ENCODE measurements at regions not wholly inside any gene's neighbourhood (a gene's known extent, or its start where the extent isn't known, plus 50 kb on each side); places are given as distances from the start of the nearest gene placed in this dataset.

GRCh38 chr12:76156726-76157125, 72.2 kb upstream of the NAP1L1 start:
- Histone ChIP-seq H4K20me1 (ENCODE audit: control insufficient read depth, insufficient read depth, low read length, poor library complexity, severe bottlenecking) (no peaks in the 10 kb centered on the region), H3K79me2 (ENCODE audit: control insufficient read depth, insufficient read depth, low read length) (no peaks in the 10 kb centered on the region), H3K36me3 (replicated peaks in 1 of 2; ENCODE audit: control extremely low read depth in 1 of 2, control insufficient read depth in 1 of 2, extremely low read depth in 1 of 2, insufficient read depth in 2 of 2, low read length in 1 of 2) (no peaks in the 10 kb centered on the region), H3K9me3 (ENCODE audit: control extremely low read depth in 1 of 3, control insufficient read depth in 2 of 3, insufficient read depth in 1 of 3, low read length in 2 of 3) (no peaks in the 10 kb centered on the region), H3K4me3 (ENCODE audit: control extremely low read depth in 1 of 5, extremely low read depth in 1 of 5, insufficient read depth in 1 of 5, low read depth in 2 of 5, low read length in 4 of 5) (no peak overlapping the region), H2AFZ (ENCODE audit: insufficient read depth, low read depth, low read length, poor library complexity, severe bottlenecking) (no peak overlapping the region), H3K9ac (ENCODE audit: low read length) (no peak overlapping the region), H3K27me3 (replicated peaks in 1 of 4; ENCODE audit: control extremely low read depth in 1 of 4, control insufficient read depth in 3 of 4, insufficient read depth in 4 of 4, low read length in 3 of 4) (no peaks in the 10 kb centered on the region), H3K27ac (ENCODE audit: low read length in 2 of 2) (no peak overlapping the region), H3K4me1 (ENCODE audit: control insufficient read depth in 2 of 2, insufficient read depth in 2 of 2, low read length in 2 of 2) (peaks cover 18 to 25% of the 10 kb centered on the region in 2 donors), H3K4me2 (replicated peaks; ENCODE audit: low read depth, low read length, poor library complexity, severe bottlenecking) (no peak overlapping the region)
- no peak overlapping the region for H3K4me3 Mint-ChIP-seq
- H3K27ac Mint-ChIP-seq: no peak overlapping the region
- intact Hi-C loops (cut with micrococcal nuclease): loop anchor here (5.0 to 10.0 kb wide), 2 partner anchors 191 to 632 kb away; partner anchors contain the start of gene BBS10
- CTCF ChIA-PET: interaction anchor here (0.8 to 1.0 kb wide), 3 partner anchors 8 to 70 kb away, joined by 3 to 5 read pairs (median 3); no protein-coding TSS in a partner anchor
- POLR2A ChIA-PET: no interaction called here
- no peak for ATAC-seq (ENCODE audit: low read depth)
- H3K9me3 Mint-ChIP-seq (ENCODE audit: insufficient read depth): no peaks in the 10 kb centered on the region
- H3K4me1 Mint-ChIP-seq: peaks cover 34% of the 10 kb centered on the region
- no peaks in the 10 kb centered on the region for H3K27me3 Mint-ChIP-seq
- no peak for TF ChIP-seq EZH2 (IDR thresholded peaks at IDR 0.05; ENCODE audit: borderline replicate concordance, insufficient read depth, low read depth, low read length, poor library complexity, severe bottlenecking)
- no peak for TF ChIP-seq CTCF (IDR thresholded peaks at IDR 0.05)
- DNase-seq: no peak

GRCh38 chr12:76156314-76156713, 71.8 kb upstream of the NAP1L1 start:
- intact Hi-C loops (cut with micrococcal nuclease): loop anchor here (5.0 to 10.0 kb wide), 2 partner anchors 191 to 632 kb away; partner anchors contain the start of gene BBS10
- Mint-ChIP-seq H3K27me3 (no peaks in the 10 kb centered on the region), H3K4me1 (peaks cover 33% of the 10 kb centered on the region), H3K9me3 (ENCODE audit: insufficient read depth) (no peaks in the 10 kb centered on the region), H3K4me3 (no peak overlapping the region), H3K27ac (no peak overlapping the region)
- Histone ChIP-seq H3K79me2 (ENCODE audit: control insufficient read depth, insufficient read depth, low read length) (no peaks in the 10 kb centered on the region), H3K27ac (ENCODE audit: low read length in 2 of 2) (no peak overlapping the region), H3K27me3 (replicated peaks in 1 of 4; ENCODE audit: control extremely low read depth in 1 of 4, control insufficient read depth in 3 of 4, insufficient read depth in 4 of 4, low read length in 3 of 4) (no peaks in the 10 kb centered on the region), H4K20me1 (ENCODE audit: control insufficient read depth, insufficient read depth, low read length, poor library complexity, severe bottlenecking) (no peaks in the 10 kb centered on the region), H2AFZ (ENCODE audit: insufficient read depth, low read depth, low read length, poor library complexity, severe bottlenecking) (no peak overlapping the region), H3K36me3 (replicated peaks in 1 of 2; ENCODE audit: control extremely low read depth in 1 of 2, control insufficient read depth in 1 of 2, extremely low read depth in 1 of 2, insufficient read depth in 2 of 2, low read length in 1 of 2) (no peaks in the 10 kb centered on the region), H3K9ac (ENCODE audit: low read length) (no peak overlapping the region), H3K9me3 (ENCODE audit: control extremely low read depth in 1 of 3, control insufficient read depth in 2 of 3, insufficient read depth in 1 of 3, low read length in 2 of 3) (no peaks in the 10 kb centered on the region), H3K4me1 (ENCODE audit: control insufficient read depth in 2 of 2, insufficient read depth in 2 of 2, low read length in 2 of 2) (peaks cover 21 to 29% of the 10 kb centered on the region in 2 donors), H3K4me3 (ENCODE audit: control extremely low read depth in 1 of 5, extremely low read depth in 1 of 5, insufficient read depth in 1 of 5, low read depth in 2 of 5, low read length in 4 of 5) (no peak overlapping the region), H3K4me2 (replicated peaks; ENCODE audit: low read depth, low read length, poor library complexity, severe bottlenecking) (no peak overlapping the region)
- TF ChIP-seq CTCF (IDR thresholded peaks at IDR 0.05) (no peak), EZH2 (IDR thresholded peaks at IDR 0.05; ENCODE audit: borderline replicate concordance, insufficient read depth, low read depth, low read length, poor library complexity, severe bottlenecking) (no peak)
- DNase-seq (no peak), ATAC-seq (ENCODE audit: low read depth) (no peak)
- POLR2A ChIA-PET: interaction anchor here (0.6 kb wide), 1 partner anchor 384 kb away, joined by 3 read pairs; no protein-coding TSS in a partner anchor
- CTCF ChIA-PET: interaction anchor here (0.8 kb wide), 1 partner anchor 114 kb away, joined by 4 read pairs; no protein-coding TSS in a partner anchor
- no CpG with 5 or more reads among the region's 1 CpG for WGBS (ENCODE audit: insufficient coverage)
